ENCODE measurements at regions not wholly inside any gene's neighbourhood (a gene's known extent, or its start where the extent isn't known, plus 50 kb on each side); places are given as distances from the start of the nearest gene placed in this dataset.

- TF ChIP-seq NFRKB (IDR thresholded peaks at IDR 0.05) (no peak), ZNF384 (IDR thresholded peaks at IDR 0.05) (no peak)
- ChIA-PET CTCF (no interaction called here), POLR2A (no interaction called here)
- DNase-seq (ENCODE audit: extremely low spot score), result no peak
These were observed 129.4 kb upstream of the SRD5A2 start for GRCh38 chr2:31710121-31710520.

GRCh38 chr2:31707992-31708391 is 127.3 kb upstream of the SRD5A2 start:
- no peak for TF ChIP-seq SP1 (IDR thresholded peaks at IDR 0.05)
- no peak for TF ChIP-seq LEF1 (IDR thresholded peaks at IDR 0.05; ENCODE audit: borderline replicate concordance)
- no peak for TF ChIP-seq TARDBP (IDR thresholded peaks at IDR 0.05)
- TF ChIP-seq L3MBTL2 (conservative IDR thresholded peaks at IDR 0.05), result no peak
- TF ChIP-seq CTBP1 (IDR thresholded peaks at IDR 0.05; ENCODE audit: borderline replicate concordance), result no peak
- TF ChIP-seq FOXM1 (IDR thresholded peaks at IDR 0.05; ENCODE audit: borderline replicate concordance), result no peak
- no peak for TF ChIP-seq PKNOX1 (IDR thresholded peaks at IDR 0.05)
- TF ChIP-seq ARNT (IDR thresholded peaks at IDR 0.05), result no peak
- ChIA-PET CTCF (no interaction called here), POLR2A (no interaction called here)
- DNase-seq (ENCODE audit: extremely low spot score), result no peak

- no peak for DNase-seq (ENCODE audit: extremely low spot score)
- ChIA-PET POLR2A (no interaction called here), CTCF (interaction anchor here (0.6 kb wide), 1 partner anchor 64 kb away, joined by 3 read pairs; no protein-coding TSS in a partner anchor)
- TF ChIP-seq TARDBP (IDR thresholded peaks at IDR 0.05), result no peak
- no peak for TF ChIP-seq L3MBTL2 (conservative IDR thresholded peaks at IDR 0.05)
- no peak for TF ChIP-seq SP1 (IDR thresholded peaks at IDR 0.05)
- TF ChIP-seq PKNOX1 (IDR thresholded peaks at IDR 0.05), result no peak
- no peak for TF ChIP-seq FOXK2 (IDR thresholded peaks at IDR 0.05)
- TF ChIP-seq ARNT (IDR thresholded peaks at IDR 0.05), result no peak
- no peak for TF ChIP-seq ZNF384 (IDR thresholded peaks at IDR 0.05)
- TF ChIP-seq BHLHE40 (IDR thresholded peaks at IDR 0.05; ENCODE audit: borderline replicate concordance), result no peak
- no peak for TF ChIP-seq FOXM1 (IDR thresholded peaks at IDR 0.05; ENCODE audit: borderline replicate concordance)
- no peak for TF ChIP-seq ELF4 (IDR thresholded peaks at IDR 0.05)
- no peak for TF ChIP-seq CTBP1 (IDR thresholded peaks at IDR 0.05; ENCODE audit: borderline replicate concordance)
- TF ChIP-seq FOXA1 (IDR thresholded peaks at IDR 0.05), result no peak
- no peak for TF ChIP-seq LEF1 (IDR thresholded peaks at IDR 0.05; ENCODE audit: borderline replicate concordance)
- TF ChIP-seq NFRKB (IDR thresholded peaks at IDR 0.05), result no peak
- no peak for TF ChIP-seq HDGF (IDR thresholded peaks at IDR 0.05; ENCODE audit: borderline replicate concordance)
- no peak for TF ChIP-seq SUZ12 (IDR thresholded peaks at IDR 0.05)
These were observed 123.9 kb upstream of the SRD5A2 start for GRCh38 chr2:31704561-31705212.

DNA sequence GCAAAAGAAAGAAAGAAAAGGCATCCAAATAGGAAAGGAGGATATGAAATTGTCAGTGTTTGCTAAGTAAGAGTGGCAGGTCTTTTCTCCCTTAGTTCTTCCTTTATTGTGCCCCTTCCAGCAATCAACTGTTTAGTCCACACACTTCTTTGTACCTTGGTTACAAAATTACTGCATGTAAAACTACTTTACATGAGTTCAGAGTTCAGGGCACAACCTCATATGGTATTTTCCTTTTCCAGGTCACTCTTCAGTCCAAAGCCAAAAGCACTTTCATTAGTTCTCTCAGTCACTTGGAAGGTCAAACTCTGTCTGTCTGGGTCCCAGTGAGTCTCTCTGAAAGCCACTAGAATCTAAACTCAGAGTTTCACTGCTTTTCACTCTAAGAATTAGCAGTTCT is 122.5 kb upstream of the SRD5A2 start:
- TF ChIP-seq FOXK2 (IDR thresholded peaks at IDR 0.05) (no peak), ELF4 (IDR thresholded peaks at IDR 0.05) (no peak), FOXA1 (IDR thresholded peaks at IDR 0.05) (no peak), ARNT (IDR thresholded peaks at IDR 0.05) (no peak), CTBP1 (IDR thresholded peaks at IDR 0.05; ENCODE audit: borderline replicate concordance) (no peak), SUZ12 (IDR thresholded peaks at IDR 0.05) (no peak), HDGF (IDR thresholded peaks at IDR 0.05; ENCODE audit: borderline replicate concordance) (no peak), L3MBTL2 (conservative IDR thresholded peaks at IDR 0.05) (no peak), ZNF384 (IDR thresholded peaks at IDR 0.05) (no peak), PKNOX1 (IDR thresholded peaks at IDR 0.05) (no peak), LEF1 (IDR thresholded peaks at IDR 0.05; ENCODE audit: borderline replicate concordance) (no peak), SP1 (IDR thresholded peaks at IDR 0.05) (no peak), BHLHE40 (IDR thresholded peaks at IDR 0.05; ENCODE audit: borderline replicate concordance) (no peak), TARDBP (IDR thresholded peaks at IDR 0.05) (no peak), NFRKB (IDR thresholded peaks at IDR 0.05) (no peak), FOXM1 (IDR thresholded peaks at IDR 0.05; ENCODE audit: borderline replicate concordance) (no peak)
- no peak for DNase-seq (ENCODE audit: extremely low spot score)
- CTCF ChIA-PET, result no interaction called here
- POLR2A ChIA-PET, result no interaction called here

- ChIA-PET POLR2A (no interaction called here), CTCF (no interaction called here)
- no peak for DNase-seq (ENCODE audit: extremely low spot score)
- TF ChIP-seq ELF4 (IDR thresholded peaks at IDR 0.05), result no peak
- TF ChIP-seq CTBP1 (IDR thresholded peaks at IDR 0.05; ENCODE audit: borderline replicate concordance), result no peak
- no peak for TF ChIP-seq SP1 (IDR thresholded peaks at IDR 0.05)
- TF ChIP-seq SUZ12 (IDR thresholded peaks at IDR 0.05), result no peak
- TF ChIP-seq HDGF (IDR thresholded peaks at IDR 0.05; ENCODE audit: borderline replicate concordance), result no peak
- no peak for TF ChIP-seq L3MBTL2 (conservative IDR thresholded peaks at IDR 0.05)
- no peak for TF ChIP-seq ZNF384 (IDR thresholded peaks at IDR 0.05)
- no peak for TF ChIP-seq ARNT (IDR thresholded peaks at IDR 0.05)
- no peak for TF ChIP-seq LEF1 (IDR thresholded peaks at IDR 0.05; ENCODE audit: borderline replicate concordance)
These were observed 118.0 kb upstream of the SRD5A2 start for GRCh38 chr2:31698722-31699121.

- ChIA-PET CTCF (no interaction called here), POLR2A (no interaction called here)
- no peak for TF ChIP-seq FOXA1 (IDR thresholded peaks at IDR 0.05)
- TF ChIP-seq ZNF384 (IDR thresholded peaks at IDR 0.05), result no peak
- TF ChIP-seq CTBP1 (IDR thresholded peaks at IDR 0.05; ENCODE audit: borderline replicate concordance), result no peak
- TF ChIP-seq SUZ12 (IDR thresholded peaks at IDR 0.05), result no peak
- TF ChIP-seq BHLHE40 (IDR thresholded peaks at IDR 0.05; ENCODE audit: borderline replicate concordance), result no peak
- TF ChIP-seq PKNOX1 (IDR thresholded peaks at IDR 0.05), result no peak
- TF ChIP-seq SP1 (IDR thresholded peaks at IDR 0.05), result no peak
- no peak for TF ChIP-seq HDGF (IDR thresholded peaks at IDR 0.05; ENCODE audit: borderline replicate concordance)
- no peak for TF ChIP-seq LEF1 (IDR thresholded peaks at IDR 0.05; ENCODE audit: borderline replicate concordance)
- no peak for TF ChIP-seq ELF4 (IDR thresholded peaks at IDR 0.05)
- no peak for TF ChIP-seq ARNT (IDR thresholded peaks at IDR 0.05)
- no peak for DNase-seq (ENCODE audit: extremely low spot score)
These were observed 115.3 kb upstream of the SRD5A2 start for GRCh38 chr2:31696068-31696467.

Measured in HEK293T (cell line).